Testis (tissue), 2 donors: ENCODE measurements at regions not wholly inside any gene's neighbourhood (a gene's known extent, or its start where the extent isn't known, plus 50 kb on each side); places are given as distances from the start of the nearest gene placed in this dataset.
"Not testable (repeated sequence)": the region's sequence is repeated elsewhere in the genome, so short reads cannot be mapped to it uniquely, and the experiment has no call there.

Experiments
- POLR2A ChIP-seq: fragments of 450-650 bp; IDR thresholded peaks from one replicate; pipeline ENCODE4 v1.6.1; 2017; ENCODE audit warnings: antibody characterized with exemption, mild to moderate bottlenecking, moderate library complexity
- TF ChIP-seq, protein P1 (sequence below), 3 experiments: fragments of 450-650 bp in 2 of 3; fragments of 200-600 bp in 1 of 3; sonication (generic) in 1 of 3; IDR thresholded peaks; one replicate each; pipeline ENCODE4 v1.5.1; 2016 to 2019; ENCODE audit warnings: antibody characterized with exemption in 3 of 3, mild to moderate bottlenecking in 2 of 3, moderate library complexity in 1 of 3

- not testable (repeated sequence) for TF ChIP-seq POLR2A
- TF ChIP-seq, protein P1, sequence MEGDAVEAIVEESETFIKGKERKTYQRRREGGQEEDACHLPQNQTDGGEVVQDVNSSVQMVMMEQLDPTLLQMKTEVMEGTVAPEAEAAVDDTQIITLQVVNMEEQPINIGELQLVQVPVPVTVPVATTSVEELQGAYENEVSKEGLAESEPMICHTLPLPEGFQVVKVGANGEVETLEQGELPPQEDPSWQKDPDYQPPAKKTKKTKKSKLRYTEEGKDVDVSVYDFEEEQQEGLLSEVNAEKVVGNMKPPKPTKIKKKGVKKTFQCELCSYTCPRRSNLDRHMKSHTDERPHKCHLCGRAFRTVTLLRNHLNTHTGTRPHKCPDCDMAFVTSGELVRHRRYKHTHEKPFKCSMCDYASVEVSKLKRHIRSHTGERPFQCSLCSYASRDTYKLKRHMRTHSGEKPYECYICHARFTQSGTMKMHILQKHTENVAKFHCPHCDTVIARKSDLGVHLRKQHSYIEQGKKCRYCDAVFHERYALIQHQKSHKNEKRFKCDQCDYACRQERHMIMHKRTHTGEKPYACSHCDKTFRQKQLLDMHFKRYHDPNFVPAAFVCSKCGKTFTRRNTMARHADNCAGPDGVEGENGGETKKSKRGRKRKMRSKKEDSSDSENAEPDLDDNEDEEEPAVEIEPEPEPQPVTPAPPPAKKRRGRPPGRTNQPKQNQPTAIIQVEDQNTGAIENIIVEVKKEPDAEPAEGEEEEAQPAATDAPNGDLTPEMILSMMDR (IDR thresholded peaks at IDR 0.05), result not testable (repeated sequence)
These were observed 142.0 kb upstream of the C1QTNF3 start for GRCh38 chr5:34185005-34185404.
